H9 (cell line): ENCODE measurements at regions not wholly inside any gene's neighbourhood (a gene's known extent, or its start where the extent isn't known, plus 50 kb on each side); places are given as distances from the start of the nearest gene placed in this dataset.

ENCODE experiments used
- DNase-seq: peaks from one replicate; pipeline ENCODE4 v3.0.0-alpha.2; 2017
- H2AFZ ChIP-seq: one replicate; pipeline ENCODE4 v1.6.1; 2013; ENCODE audit warnings: mild to moderate bottlenecking, low read length, control low read depth, moderate library complexity
- H2AK5ac ChIP-seq: 2 replicates; pipeline ENCODE4 v1.6.1; 2013; ENCODE audit warnings: low read length, control low read depth, mixed read lengths; ENCODE audit not compliant: insufficient read length
- H2BK120ac ChIP-seq: one replicate; pipeline ENCODE4 v1.6.1; 2013; ENCODE audit warnings: low read depth, mild to moderate bottlenecking, low read length, control low read depth, inconsistent platforms; ENCODE audit not compliant: poor library complexity, severe bottlenecking
- H2BK12ac ChIP-seq: 2 replicates; pipeline ENCODE4 v1.6.1; 2013; ENCODE audit warnings: low read length, control low read depth, mixed read lengths, low read depth; ENCODE audit not compliant: insufficient read length
- H2BK15ac ChIP-seq: 2 replicates; pipeline ENCODE4 v1.6.1; 2013; ENCODE audit warnings: low read depth, low read length, control low read depth
- H2BK20ac ChIP-seq: one replicate; pipeline ENCODE4 v1.6.1; 2013; ENCODE audit warnings: low read depth, mild to moderate bottlenecking, low read length, control low read depth, inconsistent platforms; ENCODE audit not compliant: poor library complexity, severe bottlenecking
- H2BK5ac ChIP-seq: 2 replicates; pipeline ENCODE4 v1.6.1; 2013; ENCODE audit warnings: low read length, control low read depth, mixed read lengths; ENCODE audit not compliant: insufficient read length
- H3K14ac ChIP-seq: 2 replicates; pipeline ENCODE4 v1.6.1; 2013; ENCODE audit warnings: low read length, control low read depth; ENCODE audit not compliant: insufficient read depth
- H3K18ac ChIP-seq: 2 replicates; pipeline ENCODE4 v1.6.1; 2013; ENCODE audit warnings: low read depth, mild to moderate bottlenecking, mixed read lengths, low read length, control low read depth; ENCODE audit not compliant: insufficient read length
- H3K23ac ChIP-seq: 2 replicates; pipeline ENCODE4 v1.6.1; 2013; ENCODE audit warnings: low read length, control low read depth, mixed read lengths, low read depth; ENCODE audit not compliant: insufficient read length
- H3K23me2 ChIP-seq: 2 replicates; pipeline ENCODE4 v1.6.1; 2013; ENCODE audit warnings: low read depth, mild to moderate bottlenecking, mixed read lengths, low read length, control low read depth; ENCODE audit not compliant: insufficient read length, poor library complexity, severe bottlenecking
- H3K27ac ChIP-seq: 2 replicates; pipeline ENCODE4 v1.5.1; 2013; ENCODE audit warnings: low read length, control low read depth, mixed read lengths, low read depth; ENCODE audit not compliant: insufficient read length
- H3K27me3 ChIP-seq: 2 replicates; pipeline ENCODE4 v1.6.1; 2013; ENCODE audit warnings: low read length, control low read depth, inconsistent platforms; ENCODE audit not compliant: insufficient read depth
- H3K4ac ChIP-seq: 2 replicates; pipeline ENCODE4 v1.6.1; 2013; ENCODE audit warnings: low read depth, mild to moderate bottlenecking, control low read depth, inconsistent platforms, low read length, moderate library complexity
- H3K4me1 ChIP-seq: 2 replicates; pipeline ENCODE4 v1.6.1; 2013; ENCODE audit warnings: low read length, control low read depth, inconsistent platforms; ENCODE audit not compliant: insufficient read depth
- H3K4me2 ChIP-seq: 2 replicates; pipeline ENCODE4 v1.6.1; 2013; ENCODE audit warnings: low read length, control low read depth, mixed read lengths; ENCODE audit not compliant: insufficient read length, insufficient read depth
- H3K56ac ChIP-seq: 2 replicates; pipeline ENCODE4 v1.6.1; 2013; ENCODE audit warnings: low read depth, mild to moderate bottlenecking, mixed read lengths, low read length, control low read depth; ENCODE audit not compliant: insufficient read length
- H3K79me1 ChIP-seq: 2 replicates; pipeline ENCODE4 v1.6.1; 2013; ENCODE audit warnings: low read depth, mild to moderate bottlenecking, moderate library complexity, low read length, control low read depth, inconsistent platforms; ENCODE audit not compliant: insufficient read depth, poor library complexity, severe bottlenecking
- H3K79me2 ChIP-seq: 2 replicates; pipeline ENCODE4 v1.6.1; 2013; ENCODE audit warnings: low read length, control low read depth, inconsistent platforms; ENCODE audit not compliant: insufficient read depth
- H3K9ac ChIP-seq: 2 replicates; pipeline ENCODE4 v1.6.1; 2013; ENCODE audit warnings: low read length, control low read depth, mixed read lengths; ENCODE audit not compliant: insufficient read length; ENCODE audit errors: extremely low read depth
- H3K9me3 ChIP-seq: one replicate; pipeline ENCODE4 v1.6.1; 2013; ENCODE audit warnings: low read depth, low read length, inconsistent platforms; ENCODE audit not compliant: control insufficient read depth
- H3T11ph ChIP-seq: one replicate; pipeline ENCODE4 v1.6.1; 2013; ENCODE audit warnings: mild to moderate bottlenecking, low read length, control low read depth, inconsistent platforms
- H4K20me1 ChIP-seq: one replicate; pipeline ENCODE4 v1.6.1; 2013; ENCODE audit not compliant: control insufficient read depth, insufficient read length, insufficient read depth
- H4K5ac ChIP-seq: 2 replicates; pipeline ENCODE4 v1.6.1; 2013; ENCODE audit warnings: low read depth, mild to moderate bottlenecking, mixed read lengths, low read length, control low read depth; ENCODE audit not compliant: insufficient read length
- H4K8ac ChIP-seq: replicated peaks from 2 replicates; pipeline ENCODE4 v1.6.1; 2013; ENCODE audit warnings: low read length, control low read depth, mixed read lengths, low read depth; ENCODE audit not compliant: insufficient read length
- H4K91ac ChIP-seq: 2 replicates; pipeline ENCODE4 v1.6.1; 2013; ENCODE audit warnings: low read depth, mild to moderate bottlenecking, moderate library complexity, mixed read lengths, low read length, control low read depth; ENCODE audit not compliant: insufficient read length
- H3K27ac Mint-ChIP-seq, 3 experiments: 2 replicates in 2 of 3; 3 replicates in 1 of 3; pipeline ENCODE4 v1.8.0; 2020 to 2021; ENCODE audit warnings: mixed read lengths in 3 of 3, mild to moderate bottlenecking in 1 of 3, moderate library complexity in 1 of 3
- H3K27me3 Mint-ChIP-seq: 2 replicates; pipeline ENCODE4 v1.8.0; 2021; ENCODE audit warnings: low read depth, mild to moderate bottlenecking, moderate library complexity, mixed read lengths
- H3K36me3 Mint-ChIP-seq, 3 experiments: 2 replicates in 2 of 3; 3 replicates in 1 of 3; pipeline ENCODE4 v1.8.0; 2020 to 2021; ENCODE audit warnings: low read depth in 3 of 3, mixed read lengths in 3 of 3; ENCODE audit not compliant: insufficient read depth in 1 of 3
- H3K4me1 Mint-ChIP-seq, 2 experiments: 2 replicates each; pipeline ENCODE4 v1.8.0; 2020; ENCODE audit warnings: mixed read lengths in 2 of 2
- H3K4me3 Mint-ChIP-seq, 2 experiments: 2 replicates in 1 of 2; 3 replicates in 1 of 2; pipeline ENCODE4 v1.8.0; 2020 to 2021; ENCODE audit warnings: mild to moderate bottlenecking in 2 of 2, mixed read lengths in 2 of 2, moderate library complexity in 1 of 2
- H3K9me3 Mint-ChIP-seq, 2 experiments: 2 replicates in 1 of 2; 3 replicates in 1 of 2; pipeline ENCODE4 v1.8.0; 2020; ENCODE audit warnings: mild to moderate bottlenecking in 2 of 2, mixed read lengths in 2 of 2, moderate library complexity in 1 of 2
- CTCF ChIP-seq: fragments of 200-600 bp; sonication (generic); conservative IDR thresholded peaks from 3 replicates; pipeline ENCODE4 v1.8.0; 2021; ENCODE audit warnings: antibody characterized with exemption, mild to moderate bottlenecking
- WGBS: extraction: QIAGEN DNeasy Blood & Tissue Kit; methylation state at CpG from one replicate; pipeline ENCODE4 v1.1.7; 2013; ENCODE audit warnings: missing lambda C conversion rate, low lambda C conversion rate, mixed read lengths; ENCODE audit not compliant: insufficient read length; ENCODE audit errors: extremely low coverage; 5-methylcytosine and 5-hydroxymethylcytosine counted together

- Histone ChIP-seq H3K27me3 (no peaks in the 10 kb centered on the region), H4K5ac (no peak overlapping the region), H3K18ac (no peak overlapping the region), H3K4ac (no peak overlapping the region), H2BK12ac (no peak overlapping the region), H2BK15ac (no peak overlapping the region), H4K20me1 (no peaks in the 10 kb centered on the region), H3K56ac (no peak overlapping the region), H3K23ac (no peak overlapping the region), H3K4me1 (no peaks in the 10 kb centered on the region), H3K27ac (no peak overlapping the region), H3K14ac (no peak overlapping the region), H2AK5ac (no peak overlapping the region), H2BK20ac (no peak overlapping the region), H3K79me1 (no peaks in the 10 kb centered on the region), H2AFZ (no peak overlapping the region), H4K91ac (no peak overlapping the region), H3K9me3 (no peaks in the 10 kb centered on the region), H2BK5ac (no peak overlapping the region), H3K23me2 (no peaks in the 10 kb centered on the region), H2BK120ac (no peak overlapping the region), H4K8ac (no peak overlapping the region), H3T11ph (no peak overlapping the region), H3K9ac (no peak overlapping the region), H3K79me2 (no peaks in the 10 kb centered on the region), H3K4me2 (no peak overlapping the region)
- no CpG with 5 or more reads among the region's 3 CpGs for WGBS
- Mint-ChIP-seq H3K27ac (no peak overlapping the region), H3K36me3 (no peaks in the 10 kb centered on the region), H3K27me3 (no peaks in the 10 kb centered on the region), H3K9me3 (no peaks in the 10 kb centered on the region), H3K4me3 (no peak overlapping the region), H3K4me1 (peaks cover 5 to 10% of the 10 kb centered on the region in 2 experiments; a peak in 2 of 4 replicates)
- DNase-seq, result no peak
- no peak for TF ChIP-seq CTCF
Observed at GRCh38 chr7:85833066-85833465, 646.2 kb upstream of the SEMA3D start.
